Uterus (tissue), 2 donors: ENCODE measurements at regions not wholly inside any gene's neighbourhood (a gene's known extent, or its start where the extent isn't known, plus 50 kb on each side); places are given as distances from the start of the nearest gene placed in this dataset.

Experiments used
- POLR2A ChIP-seq, 2 donors: fragments of 450-650 bp; IDR thresholded peaks; one replicate each; pipeline ENCODE4 v1.6.1; 2016; ENCODE audit warnings: antibody characterized with exemption in 2 of 2, mild to moderate bottlenecking in 1 of 2, moderate library complexity in 1 of 2
- TF ChIP-seq, protein P1 (sequence below), 4 experiments: fragments of 200-600 bp in 2 of 4; fragments of 450-650 bp in 2 of 4; sonication (generic) in 2 of 4; IDR thresholded peaks; one replicate each; pipeline ENCODE4 v1.5.1; 2016 to 2019; ENCODE audit warnings: antibody characterized with exemption in 4 of 4, mild to moderate bottlenecking in 2 of 4, moderate library complexity in 1 of 4

GRCh38 chr10:76679030-76679429 is 958.6 kb downstream of the KCNMA1 start:
- TF ChIP-seq, protein P1, sequence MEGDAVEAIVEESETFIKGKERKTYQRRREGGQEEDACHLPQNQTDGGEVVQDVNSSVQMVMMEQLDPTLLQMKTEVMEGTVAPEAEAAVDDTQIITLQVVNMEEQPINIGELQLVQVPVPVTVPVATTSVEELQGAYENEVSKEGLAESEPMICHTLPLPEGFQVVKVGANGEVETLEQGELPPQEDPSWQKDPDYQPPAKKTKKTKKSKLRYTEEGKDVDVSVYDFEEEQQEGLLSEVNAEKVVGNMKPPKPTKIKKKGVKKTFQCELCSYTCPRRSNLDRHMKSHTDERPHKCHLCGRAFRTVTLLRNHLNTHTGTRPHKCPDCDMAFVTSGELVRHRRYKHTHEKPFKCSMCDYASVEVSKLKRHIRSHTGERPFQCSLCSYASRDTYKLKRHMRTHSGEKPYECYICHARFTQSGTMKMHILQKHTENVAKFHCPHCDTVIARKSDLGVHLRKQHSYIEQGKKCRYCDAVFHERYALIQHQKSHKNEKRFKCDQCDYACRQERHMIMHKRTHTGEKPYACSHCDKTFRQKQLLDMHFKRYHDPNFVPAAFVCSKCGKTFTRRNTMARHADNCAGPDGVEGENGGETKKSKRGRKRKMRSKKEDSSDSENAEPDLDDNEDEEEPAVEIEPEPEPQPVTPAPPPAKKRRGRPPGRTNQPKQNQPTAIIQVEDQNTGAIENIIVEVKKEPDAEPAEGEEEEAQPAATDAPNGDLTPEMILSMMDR (IDR thresholded peaks at IDR 0.05), result no peak
- no peak for TF ChIP-seq POLR2A (IDR thresholded peaks at IDR 0.05)
